DMS 273 (cell line): ENCODE measurements at regions not wholly inside any gene's neighbourhood (a gene's known extent, or its start where the extent isn't known, plus 50 kb on each side); places are given as distances from the start of the nearest gene placed in this dataset.
"Not testable (repeated sequence)": the region's sequence is repeated elsewhere in the genome, so short reads cannot be mapped to it uniquely, and the experiment has no call there.

ENCODE experiments used
- DNase-seq: peaks from one replicate; lab custom pipeline; 2025; ENCODE audit not compliant: unreplicated experiment; lab: John Stamatoyannopoulos, UW

GRCh38 chr1:238944028-238944427, 442.3 kb upstream of the CHRM3 start:
- DNase-seq = no peak

DNA sequence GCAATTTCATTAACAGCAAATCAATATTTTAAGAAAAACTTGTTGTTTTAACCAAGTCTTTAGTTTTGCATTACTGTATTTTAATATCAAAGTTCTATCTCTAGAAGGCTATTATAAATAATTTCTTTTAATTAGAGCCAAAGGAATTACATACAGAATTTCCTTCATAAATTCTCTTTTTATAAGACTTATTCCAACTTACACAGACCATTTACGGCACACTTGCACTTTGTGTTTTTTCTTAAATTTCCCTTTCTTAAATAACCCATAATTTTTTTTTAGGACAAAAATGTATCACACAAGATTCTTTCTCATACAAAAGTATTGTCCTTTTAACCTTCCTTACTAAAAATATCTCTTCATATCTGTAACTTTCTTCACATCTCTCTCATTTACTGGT, 458.5 kb upstream of the CHRM3 start:
- no peak for DNase-seq

GRCh38 chr1:238916828-238917227, 469.5 kb upstream of the CHRM3 start:
- no peak for DNase-seq

- no peak for DNase-seq
Observed at GRCh38 chr1:238914346-238914745, 472.0 kb upstream of the CHRM3 start.

- no peak for DNase-seq
Observed at GRCh38 chr1:238913210-238913609, 473.2 kb upstream of the CHRM3 start.

GRCh38 chr1:238912148-238912547, 474.2 kb upstream of the CHRM3 start:
- DNase-seq = no peak

DNA sequence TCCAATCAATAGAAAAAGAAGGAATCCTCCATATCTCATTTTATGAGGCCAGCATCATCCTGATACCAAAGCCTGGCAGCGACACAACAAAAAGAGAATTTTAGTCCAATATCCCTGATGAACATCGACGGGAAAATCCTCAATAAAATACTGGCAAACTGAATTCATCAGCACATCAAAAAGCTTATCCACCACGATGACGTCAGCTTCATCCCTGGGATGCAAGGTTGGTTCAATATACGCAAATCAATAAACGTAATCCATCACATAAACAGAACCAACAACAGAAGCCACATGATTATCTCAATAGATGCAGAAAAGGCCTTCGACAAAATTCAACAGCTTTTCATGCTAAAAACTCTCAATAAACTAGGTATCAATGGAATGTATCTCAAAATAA, 483.6 kb upstream of the CHRM3 start:
- DNase-seq = not testable (repeated sequence)

- DNase-seq = no peak
Observed at GRCh38 chr1:238900334-238900865, 486.0 kb upstream of the CHRM3 start.

- DNase-seq = no peak
Observed at GRCh38 chr1:238898856-238899255, 487.5 kb upstream of the CHRM3 start.

DNA sequence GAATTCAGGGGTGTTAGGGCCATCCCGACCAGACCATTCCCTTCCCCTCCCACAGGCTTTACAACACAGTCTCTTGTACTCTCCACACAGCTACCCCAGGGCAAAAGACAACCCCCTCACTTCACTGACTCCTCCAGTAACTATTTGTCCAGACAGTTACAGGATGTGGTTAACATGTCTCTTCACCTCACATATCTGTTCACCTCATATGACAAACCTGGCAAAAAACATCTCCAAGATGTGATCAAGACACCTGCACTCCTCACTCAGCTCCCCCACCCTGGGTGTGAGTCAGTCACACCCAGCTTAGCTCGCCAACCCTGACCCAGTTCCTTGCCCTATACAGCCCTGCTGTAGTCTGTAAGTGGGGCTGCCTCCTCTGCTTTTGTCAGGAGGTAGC, 490.5 kb upstream of the CHRM3 start:
- DNase-seq = no peak

GRCh38 chr1:238892612-238893011, 493.8 kb upstream of the CHRM3 start:
- no peak for DNase-seq

- DNase-seq = no peak
Observed at GRCh38 chr1:238861342-238862066, 524.9 kb upstream of the CHRM3 start.

GRCh38 chr1:238833919-238834318, 552.4 kb upstream of the CHRM3 start:
- DNase-seq = no peak

DNA sequence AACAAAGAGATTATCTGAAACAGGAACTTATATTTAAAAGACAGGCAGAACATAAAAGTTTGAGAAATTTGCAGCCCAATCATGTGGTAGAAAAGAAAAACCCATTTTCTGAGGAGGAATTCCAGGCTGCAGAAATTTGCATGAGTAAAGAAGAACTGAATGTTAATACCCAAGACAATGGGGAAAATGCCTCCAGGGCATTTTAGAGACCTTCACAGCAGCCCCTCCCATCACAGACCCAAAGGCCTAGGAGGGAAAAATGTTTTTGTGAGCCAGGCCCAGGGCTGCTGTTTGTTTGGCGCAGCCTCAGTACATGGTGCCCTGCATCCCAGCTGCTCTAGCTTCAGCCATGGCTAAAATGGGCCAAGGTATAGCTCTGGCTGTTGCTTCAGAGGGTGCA, 554.3 kb upstream of the CHRM3 start:
- no peak for DNase-seq

- DNase-seq = no peak
Observed at GRCh38 chr1:238830036-238830611, 556.2 kb upstream of the CHRM3 start.

GRCh38 chr1:238826891-238827290, 559.5 kb upstream of the CHRM3 start:
- DNase-seq = no peak

GRCh38 chr1:238823416-238823815, 563.0 kb upstream of the CHRM3 start:
- DNase-seq = no peak

- peak; percentile 4 for DNase-seq
Observed at GRCh38 chr1:238811211-238811879, 575.0 kb upstream of the CHRM3 start.

GRCh38 chr1:238790882-238791281, 595.5 kb upstream of the CHRM3 start:
- no peak for DNase-seq

- DNase-seq = no peak
Observed at GRCh38 chr1:238789916-238790667, 596.3 kb upstream of the CHRM3 start.

GRCh38 chr1:238787471-238787870, 598.9 kb upstream of the CHRM3 start:
- DNase-seq = no peak
